Body of pancreas (tissue), 4 donors: ENCODE measurements at regions not wholly inside any gene's neighbourhood (a gene's known extent, or its start where the extent isn't known, plus 50 kb on each side); places are given as distances from the start of the nearest gene placed in this dataset.

ENCODE experiments used
- ATAC-seq: fragments of 150-250 bp; one replicate; pipeline ENCODE4 v1.9.1; 2016
- DNase-seq, 4 donors: peaks; one replicate each; pipeline ENCODE4 v3.0.0-alpha.2; 2019
- H3K27ac ChIP-seq, 4 donors: fragments of 200-600 bp; sonication (generic); 1 replicate in 3 of 4; 2 replicates in 1 of 4; pipeline versions ENCODE4 v1.5.1 to v1.6.1; 2016 to 2019; ENCODE audit warnings: mild to moderate bottlenecking in 1 of 4, mixed read lengths in 1 of 4, moderate library complexity in 1 of 4
- H3K27me3 ChIP-seq, 2 donors: fragments of 200-600 bp; sonication (generic); one replicate each; pipeline ENCODE4 v1.6.0; 2016; ENCODE audit warnings: mild to moderate bottlenecking in 1 of 2
- H3K36me3 ChIP-seq, 2 donors: fragments of 200-600 bp; sonication (generic); replicated peaks in 1 of 2; 2 replicates each; pipeline ENCODE4 v1.5.1; 2016; ENCODE audit warnings: low read depth in 2 of 2; ENCODE audit not compliant: insufficient read depth in 1 of 2
- H3K4me1 ChIP-seq: fragments of 200-600 bp; sonication (generic); one replicate; pipeline ENCODE4 v1.6.0; 2016
- H3K4me3 ChIP-seq, 2 donors: fragments of 200-600 bp; sonication (generic); 1 replicate in 1 of 2; 2 replicates in 1 of 2; pipeline ENCODE4 v1.5.1; 2016 to 2019
- H3K9me3 ChIP-seq, 3 donors: fragments of 200-600 bp; sonication (generic); 1 replicate in 2 of 3; 2 replicates in 1 of 3; pipeline ENCODE4 v1.5.1; 2016
- POLR2A ChIP-seq, 3 donors: fragments of 450-650 bp; IDR thresholded peaks; one replicate each; pipeline ENCODE4 v1.6.1; 2016; ENCODE audit warnings: antibody characterized with exemption in 3 of 3, mild to moderate bottlenecking in 2 of 3
- WGBS, 2 donors: methylation state at CpG; one replicate each; pipeline ENCODE4 v1.1.5; 2017; 5-methylcytosine and 5-hydroxymethylcytosine counted together
- intact Hi-C: fragments of 100-400 bp; cut with DNase I; formaldehyde crosslinking; loops from one replicate; pipeline ENCODE4 v1.15.1; 2023
- TF ChIP-seq, protein P1 (sequence below), 7 experiments: fragments of 450-650 bp in 4 of 7; fragments of 200-600 bp in 3 of 7; sonication (generic) in 3 of 7; IDR thresholded peaks; one replicate each; pipeline ENCODE4 v1.5.1; 2016 to 2019; ENCODE audit warnings: antibody characterized with exemption in 7 of 7

DNA sequence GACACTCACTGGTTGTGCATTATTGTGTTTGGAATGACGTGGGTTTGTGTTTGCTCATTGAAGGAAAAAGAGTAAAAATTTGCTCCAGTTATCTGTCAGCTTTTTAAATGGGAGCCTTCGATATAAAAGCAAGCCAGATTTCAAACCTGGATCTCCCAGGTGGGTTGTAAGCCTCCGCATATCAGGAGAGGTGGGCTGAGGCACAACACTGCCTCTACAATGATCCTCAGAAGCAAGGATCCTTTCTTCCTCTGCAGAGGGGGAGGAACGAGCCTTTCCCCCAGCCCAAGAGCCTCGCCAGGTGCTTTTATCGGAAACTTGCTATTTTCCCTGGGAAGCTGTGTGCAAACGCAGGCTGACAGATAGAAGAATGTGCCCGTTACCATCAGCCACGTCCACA, 331.0 kb upstream of the MGMT start:
- H3K9me3 ChIP-seq: no peaks in the 10 kb centered on the region
- H3K27me3 ChIP-seq: no peaks in the 10 kb centered on the region
- ATAC-seq (no peak), DNase-seq (no peak)
- H3K36me3 ChIP-seq: no peaks in the 10 kb centered on the region
- 49 to 57% methylated on average over 9 of the region's 9 CpGs for WGBS, 2 donors
- H3K4me1 ChIP-seq: peaks cover 6% of the 10 kb centered on the region
- no peak overlapping the region for H3K27ac ChIP-seq
- TF ChIP-seq POLR2A (IDR thresholded peaks at IDR 0.05): no peak
- TF ChIP-seq, protein P1, sequence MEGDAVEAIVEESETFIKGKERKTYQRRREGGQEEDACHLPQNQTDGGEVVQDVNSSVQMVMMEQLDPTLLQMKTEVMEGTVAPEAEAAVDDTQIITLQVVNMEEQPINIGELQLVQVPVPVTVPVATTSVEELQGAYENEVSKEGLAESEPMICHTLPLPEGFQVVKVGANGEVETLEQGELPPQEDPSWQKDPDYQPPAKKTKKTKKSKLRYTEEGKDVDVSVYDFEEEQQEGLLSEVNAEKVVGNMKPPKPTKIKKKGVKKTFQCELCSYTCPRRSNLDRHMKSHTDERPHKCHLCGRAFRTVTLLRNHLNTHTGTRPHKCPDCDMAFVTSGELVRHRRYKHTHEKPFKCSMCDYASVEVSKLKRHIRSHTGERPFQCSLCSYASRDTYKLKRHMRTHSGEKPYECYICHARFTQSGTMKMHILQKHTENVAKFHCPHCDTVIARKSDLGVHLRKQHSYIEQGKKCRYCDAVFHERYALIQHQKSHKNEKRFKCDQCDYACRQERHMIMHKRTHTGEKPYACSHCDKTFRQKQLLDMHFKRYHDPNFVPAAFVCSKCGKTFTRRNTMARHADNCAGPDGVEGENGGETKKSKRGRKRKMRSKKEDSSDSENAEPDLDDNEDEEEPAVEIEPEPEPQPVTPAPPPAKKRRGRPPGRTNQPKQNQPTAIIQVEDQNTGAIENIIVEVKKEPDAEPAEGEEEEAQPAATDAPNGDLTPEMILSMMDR (IDR thresholded peaks at IDR 0.05): no peak
- intact Hi-C loops: no loop called here
- H3K4me3 ChIP-seq: no peak overlapping the region

DNA sequence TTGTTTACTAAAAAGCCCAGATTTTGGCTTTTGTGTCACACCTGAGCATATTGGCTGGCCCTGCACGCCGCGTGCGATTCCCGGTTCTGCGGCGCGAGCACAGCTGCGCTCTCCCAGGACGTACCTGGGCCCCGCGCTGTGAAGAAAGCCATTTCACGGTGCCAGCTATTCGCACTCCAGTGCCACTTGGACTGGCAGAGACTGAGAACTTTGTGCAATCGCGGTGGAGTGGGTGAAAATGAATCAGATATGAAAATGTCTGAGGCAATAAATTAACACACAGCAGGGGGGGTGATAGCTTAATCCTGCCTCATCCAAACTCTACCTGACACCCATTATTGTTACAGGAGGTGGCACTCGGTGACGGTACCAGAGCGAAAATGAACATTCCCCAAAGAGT, 330.1 kb upstream of the MGMT start:
- WGBS, 2 donors: 80 to 83% methylated on average over 19 of the region's 19 CpGs
- no peak for DNase-seq

GRCh38 chr10:129140921-129141885, 325.8 kb upstream of the MGMT start:
- 12 to 17% methylated on average over 18 of the region's 18 CpGs for WGBS, 2 donors
- Histone ChIP-seq H3K36me3 (no peaks in the 10 kb centered on the region), H3K27me3 (no peaks in the 10 kb centered on the region), H3K27ac (no peak overlapping the region), H3K9me3 (no peaks in the 10 kb centered on the region), H3K4me1 (peaks cover 10% of the 10 kb centered on the region), H3K4me3 (no peak overlapping the region)
- DNase-seq (peak in 1 of 4 donors; percentile 15), ATAC-seq (no peak)
- no peak for TF ChIP-seq POLR2A (IDR thresholded peaks at IDR 0.05)
- TF ChIP-seq, protein P1 (IDR thresholded peaks at IDR 0.05): no peak
- intact Hi-C loops: no loop called here

More for the DNA sequence above, 330.1 kb upstream of the MGMT start:
- Histone ChIP-seq H3K4me1 (peaks cover 10% of the 10 kb centered on the region), H3K9me3 (no peaks in the 10 kb centered on the region), H3K36me3 (no peaks in the 10 kb centered on the region), H3K27me3 (no peaks in the 10 kb centered on the region), H3K27ac (no peak overlapping the region), H3K4me3 (no peak overlapping the region)
- TF ChIP-seq, protein P1 (IDR thresholded peaks at IDR 0.05): no peak
- TF ChIP-seq POLR2A (IDR thresholded peaks at IDR 0.05): no peak
- ATAC-seq: no peak
- intact Hi-C loops: no loop called here

GRCh38 chr10:129151281-129151680, 315.8 kb upstream of the MGMT start:
- H3K36me3 ChIP-seq: no peaks in the 10 kb centered on the region
- DNase-seq (no peak), ATAC-seq (no peak)
- TF ChIP-seq, protein P1 (IDR thresholded peaks at IDR 0.05): no peak
- no peak for TF ChIP-seq POLR2A (IDR thresholded peaks at IDR 0.05)
- WGBS, 2 donors: 46 to 88% methylated on average over 1 of the region's 1 CpG
- intact Hi-C loops: no loop called here
- H3K27me3 ChIP-seq: no peaks in the 10 kb centered on the region
- H3K4me1 ChIP-seq: no peaks in the 10 kb centered on the region
- no peak overlapping the region for H3K4me3 ChIP-seq
- H3K9me3 ChIP-seq: no peaks in the 10 kb centered on the region
- H3K27ac ChIP-seq: no peak overlapping the region
